DOHH2 (cell line): ENCODE measurements at regions not wholly inside any gene's neighbourhood (a gene's known extent, or its start where the extent isn't known, plus 50 kb on each side); places are given as distances from the start of the nearest gene placed in this dataset.

Source experiments
- H3F3A ChIP-seq: fragments of 200-600 bp; sonication (generic), shearing (Covaris generic); 2 replicates; pipeline ENCODE4 v1.6.0; 2016; ENCODE audit warnings: antibody characterized with exemption, mild to moderate bottlenecking; ENCODE audit not compliant: control insufficient read depth, insufficient read depth
- H3K27ac ChIP-seq: fragments of 200-600 bp; sonication (generic); 2 replicates; pipeline ENCODE4 v1.5.1; 2014; ENCODE audit warnings: low read depth, mild to moderate bottlenecking, low read length, moderate library complexity
- H3K27me3 ChIP-seq: fragments of 200-600 bp; sonication (generic); 2 replicates; pipeline ENCODE4 v1.6.1; 2014; ENCODE audit warnings: mild to moderate bottlenecking, low read length, mixed read lengths; ENCODE audit not compliant: control insufficient read depth
- H3K36me3 ChIP-seq: fragments of 200-600 bp; sonication (generic); 2 replicates; pipeline ENCODE4 v1.6.1; 2014; ENCODE audit warnings: mild to moderate bottlenecking, low read length, moderate library complexity, mixed read lengths; ENCODE audit not compliant: control insufficient read depth
- H3K4me1 ChIP-seq: fragments of 200-600 bp; sonication (generic); 2 replicates; pipeline ENCODE4 v1.6.1; 2014; ENCODE audit warnings: mild to moderate bottlenecking, low read length, mixed read lengths; ENCODE audit not compliant: control insufficient read depth
- H3K4me2 ChIP-seq: fragments of 200-600 bp; sonication (generic); 2 replicates; pipeline ENCODE4 v1.6.0; 2014; ENCODE audit warnings: mild to moderate bottlenecking, low read length, moderate library complexity
- H3K4me3 ChIP-seq: fragments of 200-600 bp; sonication (generic); 2 replicates; pipeline ENCODE4 v1.5.1; 2014; ENCODE audit warnings: mild to moderate bottlenecking, low read length, mixed read lengths
- H3K79me2 ChIP-seq: fragments of 200-600 bp; sonication (generic); 2 replicates; pipeline ENCODE4 v1.6.1; 2014; ENCODE audit warnings: mild to moderate bottlenecking, low read length, mixed read lengths; ENCODE audit not compliant: control insufficient read depth
- H3K9me2 ChIP-seq: fragments of 200-600 bp; sonication (generic); replicated peaks from 2 replicates; pipeline ENCODE4 v1.6.1; 2014; ENCODE audit warnings: mild to moderate bottlenecking, low read length, mixed read lengths; ENCODE audit not compliant: control insufficient read depth
- H3K9me3 ChIP-seq: fragments of 200-600 bp; sonication (generic); 2 replicates; pipeline ENCODE4 v1.6.1; 2014; ENCODE audit warnings: antibody characterized with exemption, low read length, mixed read lengths; ENCODE audit not compliant: control insufficient read depth, insufficient read depth
- H4K20me1 ChIP-seq: fragments of 200-600 bp; sonication (generic); 2 replicates; pipeline ENCODE4 v1.6.0; 2014; ENCODE audit warnings: low read depth, mild to moderate bottlenecking, antibody characterized with exemption, low read length, moderate library complexity; ENCODE audit not compliant: control insufficient read depth, insufficient read depth
- EZH2phosphoT487 ChIP-seq: fragments of 200-600 bp; sonication (generic); IDR thresholded peaks from 2 replicates; pipeline ENCODE4 v1.6.1; 2017; ENCODE audit warnings: borderline replicate concordance, mild to moderate bottlenecking, antibody characterized with exemption, low read length, moderate library complexity, mixed read lengths
- TF ChIP-seq, protein P1 (sequence below): fragments of 200-600 bp; sonication (generic); IDR thresholded peaks from one replicate; pipeline ENCODE4 v1.5.1; 2014; ENCODE audit warnings: antibody characterized with exemption, mild to moderate bottlenecking, low read depth, low read length; ENCODE audit not compliant: poor library complexity, severe bottlenecking

- H3K4me3 ChIP-seq: no peak overlapping the region
- H3K79me2 ChIP-seq: no peaks in the 10 kb centered on the region
- peaks cover 25% of the 10 kb centered on the region for H3K4me1 ChIP-seq
- peaks cover 5% of the 10 kb centered on the region; the same call in 1 of the 2 replicates for H3K27me3 ChIP-seq
- no peak overlapping the region for H3K4me2 ChIP-seq
- H3K27ac ChIP-seq: no peak overlapping the region
- H3F3A ChIP-seq: peaks cover 2% of the 10 kb centered on the region; the same call in 1 of the 2 replicates
- no peaks in the 10 kb centered on the region for H4K20me1 ChIP-seq
- TF ChIP-seq, protein P1, sequence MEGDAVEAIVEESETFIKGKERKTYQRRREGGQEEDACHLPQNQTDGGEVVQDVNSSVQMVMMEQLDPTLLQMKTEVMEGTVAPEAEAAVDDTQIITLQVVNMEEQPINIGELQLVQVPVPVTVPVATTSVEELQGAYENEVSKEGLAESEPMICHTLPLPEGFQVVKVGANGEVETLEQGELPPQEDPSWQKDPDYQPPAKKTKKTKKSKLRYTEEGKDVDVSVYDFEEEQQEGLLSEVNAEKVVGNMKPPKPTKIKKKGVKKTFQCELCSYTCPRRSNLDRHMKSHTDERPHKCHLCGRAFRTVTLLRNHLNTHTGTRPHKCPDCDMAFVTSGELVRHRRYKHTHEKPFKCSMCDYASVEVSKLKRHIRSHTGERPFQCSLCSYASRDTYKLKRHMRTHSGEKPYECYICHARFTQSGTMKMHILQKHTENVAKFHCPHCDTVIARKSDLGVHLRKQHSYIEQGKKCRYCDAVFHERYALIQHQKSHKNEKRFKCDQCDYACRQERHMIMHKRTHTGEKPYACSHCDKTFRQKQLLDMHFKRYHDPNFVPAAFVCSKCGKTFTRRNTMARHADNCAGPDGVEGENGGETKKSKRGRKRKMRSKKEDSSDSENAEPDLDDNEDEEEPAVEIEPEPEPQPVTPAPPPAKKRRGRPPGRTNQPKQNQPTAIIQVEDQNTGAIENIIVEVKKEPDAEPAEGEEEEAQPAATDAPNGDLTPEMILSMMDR: no peak
- TF ChIP-seq EZH2phosphoT487: no peak
- no peaks in the 10 kb centered on the region for H3K9me3 ChIP-seq
- no peaks in the 10 kb centered on the region for H3K9me2 ChIP-seq
- no peaks in the 10 kb centered on the region for H3K36me3 ChIP-seq
Observed at GRCh38 chr10:30531751-30532530, 97.6 kb downstream of the LYZL2 start.

- Histone ChIP-seq H3K9me3 (no peaks in the 10 kb centered on the region), H3K4me1 (peaks cover 21% of the 10 kb centered on the region), H3K79me2 (no peaks in the 10 kb centered on the region), H3K27me3 (no peaks in the 10 kb centered on the region), H3K36me3 (no peaks in the 10 kb centered on the region), H3F3A (peaks cover 2% of the 10 kb centered on the region; the same call in 1 of the 2 replicates), H3K4me2 (peak overlapping the region; percentile 96), H3K4me3 (peak overlapping the region; percentile 65), H3K27ac (peak overlapping the region; percentile 47; the same call in 1 of the 2 replicates), H4K20me1 (no peaks in the 10 kb centered on the region), H3K9me2 (no peaks in the 10 kb centered on the region)
- no peak for TF ChIP-seq EZH2phosphoT487
- TF ChIP-seq, protein P1: no peak
Observed at GRCh38 chr10:30529373-30529998, 95.5 kb downstream of the MAP3K8 start.

DNA sequence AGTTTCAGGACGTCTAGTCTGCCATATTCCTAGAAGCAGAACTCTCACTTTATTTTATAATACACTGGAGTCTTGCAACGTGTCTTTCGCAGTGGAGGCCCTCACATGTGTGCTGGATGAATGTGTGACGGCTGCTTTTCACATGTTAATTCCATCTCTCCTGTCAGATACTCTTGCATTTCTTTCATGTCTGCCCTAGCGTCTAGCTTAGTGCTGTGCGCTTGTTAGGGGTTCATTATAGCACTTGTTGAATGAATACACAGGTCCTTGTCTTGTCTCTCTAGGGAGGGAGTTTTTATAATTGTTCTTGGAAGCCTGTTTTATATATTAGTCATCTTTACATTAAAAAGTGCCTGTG is 94.4 kb downstream of the MAP3K8 start:
- H3K9me2 ChIP-seq: no peaks in the 10 kb centered on the region
- TF ChIP-seq, protein P1: no peak
- no peak for TF ChIP-seq EZH2phosphoT487
- no peaks in the 10 kb centered on the region for H3K79me2 ChIP-seq
- peaks cover 17% of the 10 kb centered on the region for H3K4me1 ChIP-seq
- peaks cover 2% of the 10 kb centered on the region; the same call in 1 of the 2 replicates for H3F3A ChIP-seq
- H3K27me3 ChIP-seq: no peaks in the 10 kb centered on the region
- no peaks in the 10 kb centered on the region for H3K36me3 ChIP-seq
- no peaks in the 10 kb centered on the region for H4K20me1 ChIP-seq
- no peak overlapping the region for H3K4me2 ChIP-seq
- no peak overlapping the region for H3K27ac ChIP-seq
- H3K9me3 ChIP-seq: no peaks in the 10 kb centered on the region
- no peak overlapping the region for H3K4me3 ChIP-seq
